Large intestine (tissue), 3 donors: ENCODE measurements at regions not wholly inside any gene's neighbourhood (a gene's known extent, or its start where the extent isn't known, plus 50 kb on each side); places are given as distances from the start of the nearest gene placed in this dataset.

ENCODE experiments used
- DNase-seq, 2 donors: peaks; one replicate each; pipeline versions ENCODE4 v3.0.0 to v3.0.0-alpha.2; 2013
- H3K27ac ChIP-seq: one replicate; pipeline ENCODE4 v1.5.1; 2013; ENCODE audit warnings: low read length
- H3K27me3 ChIP-seq: 2 replicates; pipeline ENCODE4 v1.6.1; 2013; ENCODE audit warnings: low read length; ENCODE audit not compliant: control insufficient read depth, insufficient read depth
- H3K36me3 ChIP-seq: 2 replicates; pipeline ENCODE4 v1.6.1; 2013; ENCODE audit warnings: low read length; ENCODE audit not compliant: control insufficient read depth, insufficient read depth
- H3K4me1 ChIP-seq: one replicate; pipeline ENCODE4 v1.6.1; 2013; ENCODE audit warnings: low read length; ENCODE audit not compliant: control insufficient read depth, insufficient read depth
- H3K4me3 ChIP-seq: one replicate; pipeline ENCODE4 v1.5.1; 2013; ENCODE audit warnings: low read length
- H3K9me3 ChIP-seq: one replicate; pipeline ENCODE4 v1.6.1; 2013; ENCODE audit warnings: mild to moderate bottlenecking, low read depth, low read length, moderate library complexity; ENCODE audit not compliant: control insufficient read depth
- WGBS: methylation state at CpG from one replicate; pipeline ENCODE4 v1.1.5; 2013; ENCODE audit warnings: low lambda C conversion rate; ENCODE audit not compliant: insufficient coverage; 5-methylcytosine and 5-hydroxymethylcytosine counted together

GRCh38 chr13:33927315-33927714, 109.4 kb downstream of the RFC3 start:
- WGBS, result no CpG with 5 or more reads among the region's 1 CpG
- DNase-seq, result no peak
- H3K9me3 ChIP-seq, result no peaks in the 10 kb centered on the region

DNA sequence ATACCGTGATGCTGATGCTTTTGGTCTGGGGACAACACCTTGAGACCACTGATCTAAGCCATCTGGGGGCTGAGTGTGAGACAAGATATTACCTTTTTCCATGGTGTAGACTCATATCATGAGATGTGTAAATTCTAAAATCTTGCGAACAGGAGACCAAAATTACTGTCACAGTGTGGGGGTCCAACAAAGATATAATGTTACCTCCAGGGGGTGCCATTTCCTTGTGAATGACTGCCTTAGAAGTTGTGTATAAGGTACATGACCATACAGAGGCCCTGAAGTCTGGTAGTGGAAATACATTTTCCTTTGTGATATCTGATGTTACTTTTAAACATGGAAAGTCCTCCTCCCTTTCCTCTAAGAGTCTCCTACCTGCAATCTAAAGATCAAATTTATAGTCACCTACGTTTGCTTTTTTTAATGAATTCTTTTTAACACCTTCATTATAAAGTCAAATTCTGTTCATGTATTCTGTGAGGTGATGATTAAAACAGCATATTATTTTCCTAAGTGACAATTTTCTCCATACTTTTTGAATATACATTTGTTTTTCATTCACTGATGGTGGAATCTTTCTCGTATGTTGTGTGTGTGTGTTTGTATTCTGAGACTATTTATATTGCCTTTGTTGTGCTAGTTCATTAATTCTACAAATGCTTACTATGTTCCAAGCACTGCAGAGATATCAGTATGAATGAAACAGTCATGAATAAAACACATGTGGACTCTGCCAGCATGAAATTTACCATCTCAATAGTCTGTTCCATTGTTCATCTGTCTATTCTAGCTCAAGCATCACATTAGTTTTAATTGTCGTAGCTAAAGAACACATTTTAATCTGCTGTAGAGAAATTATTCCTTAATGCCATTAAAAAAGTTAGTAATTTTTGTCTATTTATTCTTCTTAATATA, 113.7 kb downstream of the RFC3 start:
- Histone ChIP-seq H3K4me1 (no peaks in the 10 kb centered on the region), H3K9me3 (no peaks in the 10 kb centered on the region), H3K36me3 (no peaks in the 10 kb centered on the region), H3K27me3 (no peaks in the 10 kb centered on the region), H3K4me3 (no peak overlapping the region), H3K27ac (no peak overlapping the region)
- WGBS, result 92% methylated on average over 2 of the region's 5 CpGs
- peak; percentile 16 to 36 for DNase-seq

More at GRCh38 chr13:33927315-33927714, 109.4 kb downstream of the RFC3 start:
- Histone ChIP-seq H3K36me3 (no peaks in the 10 kb centered on the region), H3K27ac (no peak overlapping the region), H3K4me3 (no peak overlapping the region), H3K27me3 (no peaks in the 10 kb centered on the region), H3K4me1 (no peaks in the 10 kb centered on the region)

GRCh38 chr13:33932769-33933406, 114.9 kb downstream of the RFC3 start:
- 78% methylated on average over 1 of the region's 3 CpGs for WGBS
- Histone ChIP-seq H3K4me3 (no peak overlapping the region), H3K27me3 (no peaks in the 10 kb centered on the region), H3K27ac (no peak overlapping the region), H3K36me3 (no peaks in the 10 kb centered on the region), H3K4me1 (no peaks in the 10 kb centered on the region), H3K9me3 (no peaks in the 10 kb centered on the region)
- no peak for DNase-seq

DNA sequence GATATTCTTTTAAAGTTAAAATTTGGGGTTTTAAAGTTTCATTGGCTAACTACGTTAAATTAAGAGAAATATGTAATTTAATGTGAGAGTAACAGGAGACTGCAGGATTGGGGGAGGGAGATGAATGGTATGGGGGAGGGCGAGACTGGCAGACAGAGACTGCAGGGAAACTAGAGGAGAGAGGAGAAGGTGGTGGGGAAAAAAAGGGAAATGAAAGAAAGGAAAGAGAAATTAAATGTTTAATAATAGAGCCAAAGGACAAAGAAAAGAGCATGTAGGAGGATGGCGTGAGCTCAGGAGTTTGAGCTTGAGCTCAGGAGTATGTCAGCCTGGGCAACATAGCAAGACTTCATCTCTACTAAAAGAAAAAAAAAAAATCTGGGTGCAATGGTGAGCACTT, 115.9 kb downstream of the RFC3 start:
- Histone ChIP-seq H3K4me3 (no peak overlapping the region), H3K27ac (no peak overlapping the region), H3K9me3 (no peaks in the 10 kb centered on the region), H3K4me1 (no peaks in the 10 kb centered on the region), H3K36me3 (no peaks in the 10 kb centered on the region), H3K27me3 (no peaks in the 10 kb centered on the region)
- 88% methylated on average over 3 of the region's 3 CpGs for WGBS
- DNase-seq, result no peak

- Histone ChIP-seq H3K27ac (no peak overlapping the region), H3K4me3 (no peak overlapping the region), H3K27me3 (no peaks in the 10 kb centered on the region), H3K36me3 (no peaks in the 10 kb centered on the region), H3K9me3 (no peaks in the 10 kb centered on the region), H3K4me1 (no peaks in the 10 kb centered on the region)
- no peak for DNase-seq
- WGBS, result 70% methylated on average over 2 of the region's 2 CpGs
Measured at GRCh38 chr13:33934343-33934742, 116.4 kb downstream of the RFC3 start.

DNA sequence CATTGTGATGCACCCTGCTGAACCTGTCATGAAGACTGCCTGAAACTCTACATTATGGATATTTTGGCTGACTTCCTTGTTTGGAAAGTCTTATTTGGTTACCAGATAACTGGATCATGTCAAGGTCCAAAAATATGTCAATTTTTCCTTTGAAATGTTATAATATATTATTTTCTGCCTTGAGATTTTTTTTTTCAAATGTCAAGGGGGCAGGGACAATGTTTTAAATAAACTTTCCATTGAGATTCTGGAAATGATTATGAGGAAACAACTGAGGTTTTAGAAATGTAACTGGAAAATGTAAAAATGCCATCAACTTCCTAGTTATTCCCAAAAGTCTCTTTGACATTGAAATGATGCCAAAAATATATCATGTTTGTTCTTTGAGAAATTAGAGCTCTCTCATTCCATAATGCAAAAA, 117.0 kb downstream of the RFC3 start:
- Histone ChIP-seq H3K27ac (no peak overlapping the region), H3K36me3 (no peaks in the 10 kb centered on the region), H3K4me3 (no peak overlapping the region), H3K27me3 (no peaks in the 10 kb centered on the region), H3K4me1 (no peaks in the 10 kb centered on the region), H3K9me3 (no peaks in the 10 kb centered on the region)
- no peak for DNase-seq

DNA sequence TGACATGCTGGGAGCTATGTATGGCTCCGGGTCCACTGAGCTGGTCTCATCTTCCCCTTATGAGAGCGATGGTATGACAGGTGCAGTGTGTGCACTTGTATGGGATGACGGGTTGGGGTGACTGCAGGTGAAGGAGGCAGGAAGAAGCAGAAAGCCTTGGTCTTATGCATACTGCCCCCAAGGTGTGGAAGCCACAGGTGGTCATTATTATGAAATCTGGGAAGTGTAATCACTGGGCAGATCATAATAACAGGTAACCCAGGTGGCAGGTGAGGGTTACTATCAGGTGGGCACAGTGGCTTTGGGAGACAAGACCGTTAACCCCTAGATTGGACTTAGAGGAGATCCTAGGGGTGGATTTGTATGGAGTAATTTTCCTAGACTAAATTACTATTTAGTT, 118.0 kb downstream of the RFC3 start:
- no CpG with 5 or more reads among the region's 4 CpGs for WGBS
- Histone ChIP-seq H3K27me3 (no peaks in the 10 kb centered on the region), H3K4me3 (no peak overlapping the region), H3K27ac (no peak overlapping the region), H3K9me3 (no peaks in the 10 kb centered on the region), H3K36me3 (no peaks in the 10 kb centered on the region), H3K4me1 (no peaks in the 10 kb centered on the region)
- no peak for DNase-seq

DNA sequence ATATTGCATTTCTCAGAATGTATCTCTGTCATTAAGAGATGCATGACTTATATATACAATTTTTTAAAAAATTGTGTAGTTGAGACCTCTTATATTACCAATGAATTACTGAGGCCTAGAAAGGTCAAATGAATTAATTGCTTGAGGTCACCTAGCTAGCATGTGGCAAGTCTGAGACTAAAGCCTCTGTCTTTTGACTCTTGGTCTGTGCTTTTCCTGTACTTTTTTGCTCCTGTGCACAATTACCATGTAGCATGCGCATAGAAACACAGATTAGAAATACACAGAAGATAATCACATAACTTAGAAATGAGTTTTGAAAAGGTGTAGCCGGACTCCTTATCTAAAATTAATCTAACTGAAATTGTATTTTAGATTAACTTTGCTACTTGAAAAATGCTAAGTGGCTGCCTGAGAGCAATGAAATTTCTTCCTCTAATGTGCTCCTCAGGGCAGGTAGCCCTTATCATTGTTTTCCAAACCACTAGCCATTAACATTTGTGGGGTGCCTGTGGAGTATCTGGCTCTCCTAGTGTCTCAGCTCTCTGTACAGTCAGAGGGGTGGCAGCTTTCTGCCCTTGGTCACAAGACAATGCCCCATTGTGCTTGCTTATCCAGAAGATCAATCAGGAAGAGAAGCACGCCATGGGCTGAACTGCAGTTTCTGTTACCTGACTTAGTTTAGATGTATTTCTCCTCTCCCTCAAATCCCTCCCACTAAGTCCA, 119.6 kb downstream of the RFC3 start:
- Histone ChIP-seq H3K36me3 (no peaks in the 10 kb centered on the region), H3K27me3 (no peaks in the 10 kb centered on the region), H3K9me3 (no peaks in the 10 kb centered on the region), H3K4me1 (no peaks in the 10 kb centered on the region), H3K4me3 (no peak overlapping the region), H3K27ac (no peak overlapping the region)
- WGBS, result 50% methylated on average over 1 of the region's 3 CpGs
- DNase-seq, result peak; percentile 8 to 59

- no peak for DNase-seq
- no peak overlapping the region for H3K4me3 ChIP-seq
- WGBS, result no CpG with 5 or more reads among the region's 1 CpG
- no peaks in the 10 kb centered on the region for H3K4me1 ChIP-seq
- H3K36me3 ChIP-seq, result no peaks in the 10 kb centered on the region
- H3K27me3 ChIP-seq, result no peaks in the 10 kb centered on the region
- no peaks in the 10 kb centered on the region for H3K9me3 ChIP-seq
- no peak overlapping the region for H3K27ac ChIP-seq
Measured at GRCh38 chr13:33940256-33940655, 122.3 kb downstream of the RFC3 start.

DNA sequence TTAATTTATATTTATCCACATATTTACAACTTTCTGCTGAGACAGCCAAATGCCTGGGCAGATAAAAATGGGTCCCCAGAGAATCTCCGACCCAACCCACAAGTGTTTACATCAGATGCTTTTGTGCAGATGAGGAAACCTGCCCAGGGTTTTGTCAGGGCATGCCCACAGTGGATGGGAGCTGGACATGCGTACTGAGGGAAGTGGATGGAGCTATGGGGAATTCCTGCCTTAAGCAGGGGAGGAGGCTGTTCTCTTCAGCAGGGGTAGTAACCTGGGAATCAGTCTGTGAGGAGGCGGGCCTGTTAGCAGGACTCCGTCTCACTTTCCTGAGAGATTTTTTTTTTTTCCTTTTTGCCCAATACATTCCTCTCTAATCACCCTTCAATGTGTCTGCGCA, 122.9 kb downstream of the RFC3 start:
- H3K27ac ChIP-seq, result no peak overlapping the region
- H3K36me3 ChIP-seq, result no peaks in the 10 kb centered on the region
- no peaks in the 10 kb centered on the region for H3K4me1 ChIP-seq
- WGBS, result 100% methylated on average over 2 of the region's 5 CpGs
- H3K9me3 ChIP-seq, result no peaks in the 10 kb centered on the region
- H3K27me3 ChIP-seq, result no peaks in the 10 kb centered on the region
- no peak overlapping the region for H3K4me3 ChIP-seq
- DNase-seq, result no peak
